ENCODE measurements at regions not wholly inside any gene's neighbourhood (a gene's known extent, or its start where the extent isn't known, plus 50 kb on each side); places are given as distances from the start of the nearest gene placed in this dataset.
"Not testable (repeated sequence)": the region's sequence is repeated elsewhere in the genome, so short reads cannot be mapped to it uniquely, and the experiment has no call there.

DNA sequence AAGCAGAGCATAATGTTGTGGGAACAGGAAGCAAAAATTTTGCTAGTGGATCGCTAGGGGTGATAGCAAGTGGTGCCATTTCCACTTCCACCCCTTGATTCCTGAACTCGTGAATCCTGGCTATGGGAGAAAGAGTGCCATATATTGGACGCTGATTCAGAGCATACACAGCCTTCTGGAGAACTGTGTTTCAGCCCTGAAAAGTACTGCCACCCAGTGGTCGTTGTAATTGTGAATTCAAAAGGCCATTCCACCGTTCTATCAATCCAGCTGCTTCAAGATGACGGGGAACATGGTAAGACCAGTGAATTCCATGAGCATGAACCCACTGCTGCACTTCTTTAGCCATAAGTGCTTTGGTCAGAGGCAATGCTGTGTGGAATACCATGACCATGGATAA is 1559.4 kb downstream of the PCDH19 start:
- peaks cover 7 to 11% of the 10 kb centered on the region in 2 experiments; a peak in 3 of 4 replicates for H3K4me1 Mint-ChIP-seq
- DNase-seq; H4K20me1 ChIP-seq (ENCODE audit: control insufficient read depth, insufficient read depth, insufficient read length); H3K23ac ChIP-seq (ENCODE audit: insufficient read length, low read depth, low read length); H4K5ac ChIP-seq (ENCODE audit: insufficient read length, low read depth, low read length); H2AK5ac ChIP-seq (ENCODE audit: insufficient read length, low read length); H2AFZ ChIP-seq (ENCODE audit: low read length); H4K8ac ChIP-seq (replicated peaks; ENCODE audit: insufficient read length, low read depth, low read length); H2BK12ac ChIP-seq (ENCODE audit: insufficient read length, low read depth, low read length); H2BK15ac ChIP-seq (ENCODE audit: low read depth, low read length); H3K27me3 Mint-ChIP-seq (ENCODE audit: low read depth); H3K4ac ChIP-seq (ENCODE audit: low read depth, low read length); H3K4me2 ChIP-seq (ENCODE audit: insufficient read depth, insufficient read length, low read length); H4K91ac ChIP-seq (ENCODE audit: insufficient read length, low read depth, low read length); H3K79me2 ChIP-seq (ENCODE audit: insufficient read depth, low read length); H3K23me2 ChIP-seq (ENCODE audit: insufficient read length, low read depth, low read length, poor library complexity, severe bottlenecking); H3K27me3 ChIP-seq (ENCODE audit: insufficient read depth, low read length); H2BK20ac ChIP-seq (ENCODE audit: low read depth, low read length, poor library complexity, severe bottlenecking); H2BK5ac ChIP-seq (ENCODE audit: insufficient read length, low read length); H3K4me1 ChIP-seq (ENCODE audit: insufficient read depth, low read length); H3K9me3 Mint-ChIP-seq; H3K14ac ChIP-seq (ENCODE audit: insufficient read depth, low read length); H3K18ac ChIP-seq (ENCODE audit: insufficient read length, low read depth, low read length); H3K4me3 Mint-ChIP-seq; H3K56ac ChIP-seq (ENCODE audit: insufficient read length, low read depth, low read length); H3K9me3 ChIP-seq (ENCODE audit: control insufficient read depth, low read depth, low read length); H3T11ph ChIP-seq (ENCODE audit: low read length); H2BK120ac ChIP-seq (ENCODE audit: low read depth, low read length, poor library complexity, severe bottlenecking); H3K79me1 ChIP-seq (ENCODE audit: insufficient read depth, low read depth, low read length, poor library complexity, severe bottlenecking); H3K27ac ChIP-seq (ENCODE audit: insufficient read length, low read depth, low read length); H3K9ac ChIP-seq (ENCODE audit: extremely low read depth, insufficient read length, low read length): not testable (repeated sequence)
- H3K27ac Mint-ChIP-seq, result peak overlapping the region in 1 of 3 experiments; percentile 84; a peak in 1 of 7 replicates
- peak; percentile 67 for TF ChIP-seq CTCF (conservative IDR thresholded peaks at IDR 0.05)
- no CpG with 5 or more reads among the region's 6 CpGs for WGBS (ENCODE audit: extremely low coverage, insufficient read length, low lambda C conversion rate)
- H3K36me3 Mint-ChIP-seq (ENCODE audit: insufficient read depth in 1 of 3, low read depth in 3 of 3), result peaks cover 25 to 52% (median 46%) of the 10 kb centered on the region in 3 experiments

Data from H9 (cell line).